ENCODE measurements at regions not wholly inside any gene's neighbourhood (a gene's known extent, or its start where the extent isn't known, plus 50 kb on each side); places are given as distances from the start of the nearest gene placed in this dataset.

DNA sequence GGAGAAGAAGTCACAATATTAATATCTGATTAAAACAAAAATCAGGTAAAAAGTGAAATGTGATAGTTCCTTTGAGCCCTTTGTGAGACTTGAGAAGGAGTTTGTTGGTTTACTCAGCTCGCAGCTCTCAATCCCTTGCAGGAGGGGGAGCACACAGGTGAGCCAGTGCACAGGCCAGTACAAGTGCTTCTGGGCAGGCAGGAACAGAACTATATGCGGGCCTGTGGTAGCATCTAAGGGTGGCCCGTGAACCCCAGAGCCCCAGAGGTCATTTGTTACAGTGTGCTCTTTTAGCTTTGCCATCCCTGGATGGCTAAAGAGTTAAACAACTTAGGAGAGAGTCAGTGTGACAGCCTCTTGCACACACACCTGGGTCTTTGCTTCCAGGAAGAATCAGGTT is 215.3 kb upstream of the EDIL3 start:
- DNase-seq, result no peak

DNA sequence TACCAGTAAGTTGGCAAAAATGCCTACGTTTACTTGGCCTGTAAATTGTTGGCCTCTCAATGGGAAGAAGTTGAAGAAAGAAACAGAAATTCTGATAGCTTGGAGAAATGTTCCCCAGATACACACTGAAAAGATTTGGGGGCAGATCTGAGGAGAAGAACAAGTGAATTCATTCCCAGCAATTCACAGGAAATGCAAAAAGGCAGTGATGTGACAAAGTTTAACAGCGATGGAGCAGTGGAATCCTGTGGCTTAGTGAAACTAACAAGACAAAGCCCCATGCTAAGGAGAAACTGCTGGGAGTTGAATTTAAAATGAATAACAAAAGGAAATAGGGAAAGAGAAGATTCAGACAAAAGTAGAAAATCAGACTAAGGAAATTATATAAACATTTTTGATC is 213.2 kb upstream of the EDIL3 start:
- no peak for DNase-seq

DNA sequence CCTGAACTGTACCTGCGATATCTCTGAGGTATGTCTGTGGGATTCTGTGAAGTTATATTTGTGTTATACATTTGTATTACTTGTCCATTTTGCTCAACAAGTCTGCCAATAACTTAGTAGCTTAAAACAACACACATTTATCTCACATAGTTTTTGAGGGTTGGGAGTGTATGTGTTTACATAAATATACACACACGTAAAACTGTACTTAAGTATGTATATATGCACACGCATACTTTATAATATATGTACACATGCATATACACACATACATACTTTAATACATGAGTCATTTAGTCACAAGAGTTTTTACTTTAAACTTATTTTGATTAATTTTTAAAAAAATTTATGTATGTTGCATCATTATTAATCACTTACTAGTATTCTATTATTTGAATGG is 205.9 kb upstream of the EDIL3 start:
- no peak for DNase-seq

DNA sequence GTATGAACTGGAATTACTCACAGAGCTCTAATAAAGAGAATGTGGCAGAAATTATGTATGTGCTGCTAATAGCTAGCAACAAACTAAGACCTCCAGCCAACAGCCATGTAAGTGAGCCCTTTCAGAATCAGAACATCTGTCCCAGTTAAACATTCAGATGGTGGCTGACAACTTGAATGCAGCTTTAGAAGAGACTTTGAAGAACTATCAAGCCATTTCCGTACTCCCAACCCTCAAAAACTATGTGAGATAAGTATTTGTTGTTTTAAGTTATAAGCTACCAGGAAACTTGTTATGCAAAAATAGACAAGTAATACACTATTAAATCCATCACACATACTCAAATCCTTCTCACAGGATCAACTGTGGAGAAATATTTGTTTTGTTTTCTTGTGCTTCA is 205.2 kb upstream of the EDIL3 start:
- no peak for DNase-seq

DNA sequence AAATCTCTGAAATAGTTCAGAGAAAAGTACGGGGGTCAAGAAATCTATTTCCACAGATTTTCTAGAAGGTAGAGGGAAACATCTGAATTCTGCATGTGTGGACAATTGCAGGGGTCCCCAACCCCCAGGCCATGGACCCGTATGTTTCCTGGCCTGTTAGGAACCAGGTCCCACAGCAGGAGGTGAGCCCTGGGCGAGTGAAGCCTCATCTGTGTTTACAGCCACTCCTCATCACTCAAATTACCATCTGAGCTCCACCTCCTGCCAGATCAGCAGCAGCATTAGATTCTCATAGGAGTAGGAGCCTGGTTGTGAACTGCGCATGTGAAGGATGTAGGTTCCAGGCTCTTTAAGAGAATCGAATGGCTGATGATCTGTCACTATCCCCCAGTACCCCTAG is 200.5 kb upstream of the EDIL3 start:
- no peak for DNase-seq

DNA sequence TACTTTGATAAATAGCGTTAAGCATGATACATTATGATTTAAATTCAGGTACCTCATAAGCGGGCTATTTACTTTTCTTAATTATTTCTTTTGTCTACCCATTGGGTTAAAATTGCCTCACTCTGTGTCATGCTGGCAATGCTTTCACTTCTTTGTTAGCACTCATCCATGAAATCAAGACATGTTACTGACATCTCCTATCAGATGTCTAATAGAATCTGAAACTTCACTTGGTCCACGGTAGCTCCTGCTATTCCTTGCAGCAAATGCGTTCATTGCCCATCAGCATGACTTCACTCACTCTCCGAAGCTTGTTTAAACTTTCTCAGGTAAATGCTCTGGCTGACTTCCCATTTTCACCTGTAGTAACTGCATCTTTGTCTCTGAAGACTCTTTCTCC is 193.5 kb upstream of the EDIL3 start:
- DNase-seq, result no peak

DNA sequence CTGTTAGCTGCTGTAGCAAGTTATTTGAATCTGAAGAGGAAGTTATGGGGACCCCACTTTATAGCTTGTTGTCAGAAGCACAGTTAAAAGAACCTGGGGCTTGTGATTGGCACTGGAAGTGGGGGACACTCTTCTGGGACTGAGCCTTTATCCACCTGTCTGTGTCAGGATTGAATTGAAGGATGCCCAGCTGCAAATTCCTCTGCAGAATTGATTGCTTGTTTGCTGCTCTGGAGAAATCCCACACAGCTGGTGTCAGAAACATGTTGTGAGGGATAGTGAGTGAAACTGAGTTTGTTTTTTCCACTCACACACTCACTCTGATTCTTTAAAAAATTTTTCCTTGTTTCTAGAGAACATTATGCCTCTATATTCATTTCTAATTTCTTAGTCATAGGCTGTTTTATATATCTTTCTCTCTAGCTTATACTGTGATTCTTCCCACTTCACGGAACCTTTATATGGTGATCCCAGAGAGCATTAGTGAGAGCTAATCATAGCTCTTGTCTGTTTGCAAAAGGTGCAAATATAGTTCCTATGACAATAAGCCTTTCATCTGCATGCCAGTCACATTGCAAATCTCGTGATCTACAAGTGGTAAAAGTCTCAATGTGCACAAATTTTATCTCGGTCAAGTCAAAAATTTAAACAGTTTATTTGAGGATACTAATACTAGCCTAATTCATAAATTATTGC is 188.5 kb upstream of the EDIL3 start:
- DNase-seq, result no peak

DNA sequence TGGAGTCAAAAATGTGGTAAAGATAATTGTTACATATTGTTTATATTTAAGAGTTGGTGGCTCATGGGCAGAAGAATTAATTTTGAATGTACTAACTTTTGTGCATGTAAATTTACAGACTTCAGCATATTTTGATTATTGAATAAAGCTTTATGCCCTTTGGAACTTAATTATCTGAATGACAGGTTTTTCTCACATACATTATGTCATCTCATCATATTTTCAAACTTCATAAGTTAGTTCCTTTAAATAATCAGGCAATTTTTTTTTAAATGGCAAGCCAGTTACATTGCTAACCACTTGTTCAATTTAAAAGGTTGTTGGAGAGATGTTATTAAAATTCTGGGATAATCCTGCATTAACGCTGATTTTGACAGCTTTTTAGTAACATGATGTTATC is 184.6 kb upstream of the EDIL3 start:
- no peak for DNase-seq

DNA sequence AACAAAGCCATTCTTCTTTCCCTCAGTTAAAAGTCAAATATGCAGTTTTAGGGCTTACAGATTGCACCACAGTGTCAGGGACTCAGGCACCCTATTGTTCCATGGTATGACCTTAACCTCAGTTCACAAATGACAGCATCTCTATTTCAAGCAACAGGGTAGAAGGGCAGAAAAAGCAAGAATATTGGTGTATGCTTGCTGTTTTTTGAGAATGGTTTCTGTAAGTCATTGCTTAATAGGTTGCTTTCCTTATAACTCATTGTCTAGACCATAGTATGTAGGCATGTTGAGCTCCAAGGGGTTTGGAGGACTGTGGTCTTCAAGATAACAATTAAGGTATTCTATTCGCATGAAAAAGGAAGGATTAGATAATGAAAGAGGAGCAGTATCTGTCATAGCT is 183.5 kb upstream of the EDIL3 start:
- DNase-seq, result no peak

DNA sequence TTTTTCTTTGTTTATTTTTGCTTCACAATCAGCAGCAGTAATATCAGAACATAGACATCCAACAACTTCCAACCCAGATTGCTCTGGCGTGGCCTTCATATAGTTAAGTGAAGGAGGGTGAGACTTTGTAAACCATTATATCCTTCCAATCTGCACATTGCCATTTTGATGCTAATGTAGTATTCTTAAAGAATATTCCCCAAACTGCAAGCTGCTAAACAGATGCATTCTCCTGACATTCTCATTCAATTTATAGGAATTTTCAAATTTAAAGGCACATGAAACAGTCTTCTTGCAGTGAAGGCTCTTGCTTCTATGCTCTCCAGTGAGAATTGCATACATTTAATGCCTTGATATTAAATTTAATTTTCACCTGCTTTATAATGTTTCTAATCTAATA is 181.2 kb upstream of the EDIL3 start:
- no peak for DNase-seq

DNA sequence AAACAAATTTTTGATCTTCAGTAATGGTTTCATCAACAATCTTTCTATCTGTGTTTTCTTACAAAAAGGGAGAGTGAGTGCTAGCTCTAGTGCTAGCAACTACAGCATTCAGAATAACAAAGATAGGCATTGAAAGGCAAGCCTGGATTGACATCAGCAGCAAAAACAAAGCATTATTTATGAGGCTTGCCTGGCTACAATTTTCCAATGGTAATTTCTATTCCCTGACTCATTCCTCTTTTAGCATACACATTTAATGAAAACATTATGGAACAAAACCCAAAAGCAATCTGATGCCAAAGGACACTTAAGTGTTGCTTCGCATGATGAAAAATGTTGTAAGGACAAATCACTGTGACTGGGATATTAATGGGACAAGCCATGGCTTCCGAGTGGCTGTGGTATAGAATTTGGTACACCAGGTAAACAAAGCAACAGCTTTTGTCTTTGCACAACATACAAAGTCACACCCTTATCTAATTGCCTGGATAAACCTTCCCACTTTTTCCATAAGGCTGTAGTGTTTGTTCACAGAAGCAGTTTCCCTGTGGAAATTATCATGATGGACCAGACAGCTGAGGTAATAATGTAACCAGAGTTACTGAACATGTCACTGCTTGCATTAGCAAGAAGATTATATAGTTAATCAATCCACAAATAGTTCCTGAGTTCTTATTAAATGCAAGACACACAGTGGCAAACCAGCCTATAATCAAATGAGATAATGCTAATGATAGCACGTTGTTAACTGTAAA is 179.8 kb upstream of the EDIL3 start:
- DNase-seq, result no peak

DNA sequence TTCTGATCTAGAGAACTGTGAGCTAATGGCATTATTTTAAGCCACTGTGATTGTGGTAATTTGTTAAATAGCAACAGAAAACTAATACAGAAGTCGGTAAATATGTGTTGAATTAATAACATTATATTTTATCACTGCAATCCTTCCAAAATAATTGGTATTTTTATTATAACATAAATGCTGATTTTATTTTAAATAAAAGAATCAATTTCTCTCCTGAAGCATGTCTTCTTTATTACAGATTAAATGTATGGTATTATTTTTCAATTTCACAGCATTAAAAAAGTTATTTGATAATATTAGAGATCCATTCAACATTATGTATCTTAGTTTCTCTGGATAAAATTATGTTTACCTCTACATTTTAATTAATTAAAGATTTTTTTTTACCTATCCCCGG is 165.5 kb upstream of the EDIL3 start:
- DNase-seq, result no peak

DNA sequence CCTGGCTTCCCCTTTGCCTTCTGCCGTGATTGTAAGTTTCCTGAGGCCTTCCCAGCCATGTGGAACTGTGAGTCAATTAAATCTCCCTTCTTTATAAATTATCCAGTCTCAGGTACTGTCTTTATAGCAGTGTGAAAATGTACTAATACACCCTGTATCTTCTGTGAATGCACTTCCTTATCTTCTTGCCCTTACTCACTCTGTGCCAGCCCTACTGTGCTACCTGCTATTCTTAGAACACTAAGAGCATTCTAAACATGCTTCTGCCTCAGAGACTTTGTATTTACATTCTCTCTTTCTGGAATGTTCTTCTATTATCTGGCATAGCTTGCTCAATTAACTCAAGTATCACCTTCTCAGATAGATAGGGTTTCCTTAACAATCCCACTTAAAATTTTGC is 164.4 kb upstream of the EDIL3 start:
- DNase-seq, result no peak

DNA sequence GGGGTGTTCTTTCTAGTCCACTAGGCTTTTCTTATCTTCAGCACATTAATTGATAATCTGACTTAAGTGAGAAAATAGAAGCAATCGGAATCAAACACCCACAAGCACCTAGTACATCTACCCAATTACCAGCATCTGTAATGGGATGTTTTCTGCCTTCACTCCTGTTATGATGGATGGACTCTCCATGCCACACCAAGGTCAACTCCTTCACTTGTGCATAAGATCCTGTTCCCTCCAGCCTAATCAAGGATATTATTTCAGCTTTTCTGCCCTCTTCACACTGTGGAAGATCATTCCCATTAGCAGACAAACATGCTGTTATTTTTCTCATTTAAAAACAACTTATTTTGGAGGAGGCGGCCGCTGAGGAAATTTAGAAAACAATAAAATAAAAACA is 162.0 kb upstream of the EDIL3 start:
- no peak for DNase-seq

DNA sequence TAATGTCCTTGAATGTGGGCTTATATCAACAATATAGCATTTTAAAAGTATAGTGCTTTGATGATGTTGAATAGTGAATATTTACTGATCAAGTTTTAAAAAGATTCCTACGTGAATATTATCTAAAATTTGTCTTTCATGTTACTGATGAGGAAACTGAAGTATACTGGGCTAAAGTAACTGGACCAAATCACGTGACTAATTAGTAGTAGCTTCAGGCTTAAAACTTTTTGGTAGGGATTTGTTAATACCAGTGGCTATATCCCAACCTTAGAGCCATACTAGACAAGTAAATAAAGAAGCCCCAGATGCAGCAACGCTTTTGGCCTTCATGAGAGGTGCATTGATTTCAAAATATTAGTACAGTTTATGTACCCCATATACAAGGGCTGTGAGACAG is 152.1 kb upstream of the EDIL3 start:
- DNase-seq, result no peak

DNA sequence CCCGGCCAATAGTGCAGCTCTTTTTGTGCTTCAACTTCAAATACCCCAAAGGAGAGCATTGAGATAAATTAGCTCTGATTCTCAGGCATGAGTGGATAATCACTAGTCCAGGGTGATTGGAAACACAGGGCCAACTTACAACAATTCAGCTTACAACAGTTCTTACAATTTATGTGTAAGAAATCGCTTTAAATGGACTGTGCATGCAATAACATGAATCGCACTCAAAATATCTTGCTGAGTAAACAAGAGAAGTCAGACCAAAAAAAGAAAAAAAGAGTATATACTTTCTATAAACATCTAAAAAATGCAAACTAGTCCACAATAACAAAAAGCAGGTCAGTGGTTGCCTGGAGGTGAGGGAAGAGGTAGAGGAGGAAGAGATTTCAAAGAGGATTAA is 150.6 kb upstream of the EDIL3 start:
- DNase-seq, result no peak

DNA sequence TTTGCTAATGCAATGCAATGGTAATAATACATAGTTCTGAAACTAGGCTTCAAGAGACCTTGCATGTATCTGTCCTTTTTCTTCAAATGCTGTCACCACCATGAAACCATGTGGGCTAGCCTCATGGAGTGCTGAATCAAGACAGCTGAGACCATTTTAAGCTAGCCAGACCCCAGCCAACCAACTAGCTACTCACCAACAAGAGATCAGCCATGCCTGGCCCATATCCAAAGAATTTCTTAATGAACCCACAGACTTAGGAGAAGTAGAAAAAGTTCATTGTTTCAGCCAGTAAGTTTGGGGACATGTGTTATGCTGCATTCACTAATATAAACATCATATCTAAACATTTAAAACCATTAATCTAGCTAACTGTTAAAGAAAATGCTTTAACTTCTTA is 139.8 kb upstream of the EDIL3 start:
- no peak for DNase-seq

DNA sequence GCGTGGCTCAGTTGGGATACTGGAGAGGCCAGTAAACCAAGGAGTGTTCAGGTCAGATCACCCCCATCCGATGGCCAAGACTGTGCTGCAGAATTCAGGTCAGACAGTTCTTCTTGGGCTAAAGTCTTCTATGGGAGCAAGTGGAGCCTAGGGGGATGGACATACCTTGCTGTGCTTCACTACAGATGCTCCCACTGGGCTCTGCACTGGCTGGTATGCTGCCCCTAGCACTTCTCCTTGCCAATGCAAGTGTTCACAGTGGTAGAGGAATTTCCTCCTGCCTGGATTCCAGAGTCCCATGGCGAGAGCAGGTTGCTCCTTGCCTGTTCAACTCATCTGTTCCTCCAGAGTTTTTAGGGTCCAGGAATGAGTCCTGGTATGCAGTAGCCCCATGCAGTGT is 134.2 kb upstream of the EDIL3 start:
- no peak for DNase-seq

DNA sequence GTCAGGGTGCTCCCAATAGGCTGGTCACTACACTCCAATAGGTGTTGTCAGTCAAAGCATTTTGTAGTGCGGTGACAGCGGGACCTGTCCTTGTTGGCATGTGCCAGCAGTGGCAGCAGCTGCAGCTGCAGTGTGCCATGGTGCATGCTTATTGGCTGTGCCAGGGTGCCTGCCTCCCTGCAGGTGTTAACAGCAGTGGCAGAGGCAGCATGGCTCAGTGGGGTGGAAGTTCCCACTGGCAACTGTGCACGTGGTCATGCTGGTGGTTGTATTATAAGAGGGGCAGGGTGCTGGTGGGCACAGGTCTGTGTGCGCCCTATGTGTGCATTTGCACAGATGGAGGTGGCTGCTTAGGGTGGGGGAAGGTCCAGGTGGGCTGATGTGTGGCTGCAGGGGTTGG is 133.7 kb upstream of the EDIL3 start:
- no peak for DNase-seq

DNA sequence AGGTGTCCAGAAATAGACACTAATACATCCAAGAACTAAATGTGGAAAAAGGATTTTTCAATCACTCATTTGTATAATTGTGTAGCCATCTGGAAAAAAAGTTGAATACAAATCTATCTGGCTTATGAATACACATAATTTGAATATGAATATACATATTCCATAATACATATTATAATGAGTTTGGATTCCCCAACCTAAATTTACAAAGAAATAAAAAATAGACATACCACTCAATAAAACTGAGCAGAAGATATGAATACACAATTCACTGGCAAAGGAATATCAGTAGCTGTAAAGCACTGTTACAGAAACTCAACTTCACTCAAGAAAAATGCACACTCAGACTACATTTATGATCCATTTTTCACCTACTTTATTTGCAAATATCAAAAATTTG is 121.9 kb upstream of the EDIL3 start:
- DNase-seq, result no peak

DNA sequence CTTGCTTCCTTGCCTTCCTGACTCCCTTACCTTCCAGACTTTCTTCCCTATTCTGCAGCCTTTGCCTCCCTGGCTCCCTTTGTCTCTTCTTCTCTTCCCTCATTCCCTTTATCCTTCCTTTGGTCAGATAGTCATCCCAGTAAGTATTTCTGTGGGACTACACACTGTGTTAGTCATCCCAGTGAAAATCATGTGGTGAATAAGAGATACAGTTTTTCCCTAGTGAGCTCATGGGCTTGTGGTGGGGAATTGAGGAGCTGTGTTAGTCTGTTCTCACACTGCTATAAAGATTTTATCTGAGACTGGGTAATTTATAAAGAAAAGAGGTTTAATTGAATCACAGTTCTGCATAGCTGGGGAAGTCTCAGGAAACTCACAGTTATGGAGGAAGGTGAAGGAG is 109.8 kb upstream of the EDIL3 start:
- DNase-seq, result no peak

DNA sequence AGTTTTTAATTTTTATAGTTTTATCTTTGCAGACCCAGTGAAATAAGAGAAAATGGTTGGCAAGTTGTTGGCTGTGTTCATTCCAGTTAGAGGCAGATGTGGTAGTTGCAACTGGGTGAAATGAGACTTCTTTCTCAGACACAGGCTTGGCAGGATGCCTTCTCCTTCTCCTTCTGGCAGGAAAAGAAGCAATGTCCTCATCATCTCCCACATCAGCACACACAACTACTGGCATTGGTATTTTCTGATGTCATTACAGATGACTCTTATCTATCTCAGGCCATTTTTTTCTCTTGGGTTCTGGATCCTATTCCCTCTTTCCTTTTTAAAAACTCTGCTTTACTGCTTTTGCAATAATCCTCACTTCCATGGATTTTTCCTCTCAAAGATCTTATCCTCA is 103.3 kb upstream of the EDIL3 start:
- no peak for DNase-seq

DNA sequence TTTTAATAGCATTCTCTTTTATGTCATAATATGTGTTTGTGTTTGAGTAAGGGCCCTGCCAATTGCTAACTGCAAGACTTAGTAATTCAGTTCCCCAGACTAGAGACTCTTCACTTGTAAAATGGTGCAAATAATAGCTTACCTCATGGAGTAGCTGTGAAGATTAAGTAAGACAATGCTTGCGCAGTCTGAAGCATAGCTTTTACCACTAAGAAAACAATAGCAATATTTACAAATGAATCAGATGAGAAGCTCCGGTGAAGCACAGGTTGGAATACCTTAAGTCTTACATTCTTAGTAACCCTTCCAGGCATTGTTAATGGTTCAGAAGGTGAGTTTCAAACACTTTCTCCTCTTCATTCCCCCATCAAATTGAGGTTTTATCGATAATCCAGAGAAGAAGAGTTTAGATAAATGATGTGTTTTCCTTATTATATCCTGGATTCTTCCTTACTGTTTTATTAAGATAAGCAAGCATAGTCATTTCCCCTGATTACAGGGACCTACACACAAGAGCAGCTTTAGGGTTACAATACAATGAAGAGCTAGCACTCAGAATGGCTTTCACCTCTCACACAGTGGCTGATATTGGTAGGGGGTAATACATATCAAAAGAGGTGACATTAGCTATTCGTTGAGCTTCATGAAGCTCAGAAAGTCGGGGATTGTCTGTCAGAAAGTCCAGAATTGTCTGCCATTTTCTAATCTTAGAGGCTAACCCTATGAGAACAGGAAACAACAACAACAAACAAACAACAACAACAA is 96.4 kb upstream of the EDIL3 start:
- DNase-seq, result no peak

DNA sequence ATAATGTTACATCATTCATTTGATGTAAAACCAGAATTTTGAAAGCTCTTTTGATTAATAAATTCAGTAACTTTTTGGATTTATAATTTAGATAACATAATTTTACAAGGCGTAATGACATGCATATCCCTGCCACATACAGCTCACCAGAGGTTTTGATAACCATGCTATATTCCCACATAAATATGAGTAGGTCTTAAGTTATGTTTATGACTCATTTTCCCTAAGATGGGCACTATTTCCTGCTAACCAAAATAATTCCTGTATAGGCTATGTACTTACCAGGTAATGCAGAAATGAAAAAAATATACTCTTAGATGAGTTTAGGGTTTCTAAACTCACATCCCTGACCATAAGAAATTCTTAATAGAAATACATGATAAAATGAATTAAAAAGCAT is 93.9 kb upstream of the EDIL3 start:
- no peak for DNase-seq
